ENCODE measurements at regions not wholly inside any gene's neighbourhood (a gene's known extent, or its start where the extent isn't known, plus 50 kb on each side); places are given as distances from the start of the nearest gene placed in this dataset.

GRCh38 chr13:65063753-65064152 is 2166.4 kb downstream of the PCDH9 start (continued):
- TF ChIP-seq ZNF274 (IDR thresholded peaks at IDR 0.05; ENCODE audit: low read depth, low read length) (no peak), SP1 (IDR thresholded peaks at IDR 0.05; ENCODE audit: low read depth) (no peak), ELF1 (IDR thresholded peaks at IDR 0.05; ENCODE audit: borderline replicate concordance, low read depth) (no peak), FOSL1 (IDR thresholded peaks at IDR 0.05; ENCODE audit: low read depth) (no peak), POLR2A (IDR thresholded peaks at IDR 0.05; ENCODE audit: borderline replicate concordance, extremely low read depth, insufficient read depth, insufficient read length) (no peak), CBX3 (IDR thresholded peaks at IDR 0.05; ENCODE audit: low read depth) (no peak), JUND (IDR thresholded peaks at IDR 0.05) (no peak)

DNA sequence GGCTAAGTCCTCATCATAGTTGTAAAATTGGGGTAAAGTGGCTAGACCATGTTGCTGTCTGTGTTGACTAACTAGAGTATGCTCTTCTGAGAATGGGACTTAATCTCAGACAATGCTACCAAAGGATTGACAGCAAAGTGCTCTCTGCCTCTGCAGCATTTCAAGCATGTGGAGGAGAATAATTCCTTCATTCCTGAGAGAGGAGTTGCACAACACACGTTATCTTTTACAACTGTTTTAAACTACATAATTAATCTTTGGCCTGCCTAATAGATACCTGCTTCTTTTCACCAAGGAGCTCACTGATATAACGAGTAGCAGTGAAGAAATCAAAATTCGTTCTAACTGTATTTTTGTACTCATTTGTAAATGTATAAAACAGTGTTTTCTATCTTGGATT is 2172.2 kb downstream of the PCDH9 start:
- no peak overlapping the region for H3K27ac ChIP-seq (ENCODE audit: low read depth, low read length)
- no peaks in the 10 kb centered on the region for H3K27me3 ChIP-seq (ENCODE audit: insufficient read depth, low read length)
- no peaks in the 10 kb centered on the region for H3K36me3 ChIP-seq (ENCODE audit: control insufficient read depth in 1 of 2, insufficient read depth in 2 of 2, low read length in 2 of 2)
- DNase-seq (ENCODE audit: low read depth, low spot score) = no peak
- ChIA-PET RAD21 (ENCODE audit: low non-redundant PET in 1 of 2, low total read pairs in 2 of 2, uncharacterized antibody in 2 of 2, unreplicated experiment in 2 of 2) (no interaction called here), CTCF (no interaction called here), POLR2A (no interaction called here)
- no peak overlapping the region for H3K4me2 ChIP-seq (ENCODE audit: low read length)
- no peaks in the 10 kb centered on the region for H4K20me1 ChIP-seq (ENCODE audit: insufficient read depth)
- intact Hi-C loops (cut with micrococcal nuclease) = no loop called here
- no peaks in the 10 kb centered on the region for H3K9me3 ChIP-seq (ENCODE audit: control insufficient read depth in 1 of 2, insufficient read depth in 1 of 2, low read depth in 1 of 2, low read length in 2 of 2)
- BruUV-seq (replicated peaks) = no TSS peak
- H3K4me3 ChIP-seq (replicated peaks in 1 of 2; ENCODE audit: low read depth in 1 of 2, low read length in 2 of 2) = no peak overlapping the region
- no peaks in the 10 kb centered on the region for H3K79me2 ChIP-seq (ENCODE audit: insufficient read depth, low read length)
- no peak overlapping the region for H3K9ac ChIP-seq (ENCODE audit: low read length)
- H3K4me1 ChIP-seq (ENCODE audit: control insufficient read depth in 1 of 2, insufficient read depth in 2 of 2, low read length in 2 of 2) = no peaks in the 10 kb centered on the region
- ATAC-seq = no peak
- H3K9me2 ChIP-seq (ENCODE audit: insufficient read depth) = no peaks in the 10 kb centered on the region
- TF ChIP-seq SRF (IDR thresholded peaks at IDR 0.05; ENCODE audit: low read depth) (no peak), MAX (IDR thresholded peaks at IDR 0.05) (no peak), ZNF274 (IDR thresholded peaks at IDR 0.05; ENCODE audit: low read depth, low read length) (no peak)
- TF ChIP-seq, protein P1, sequence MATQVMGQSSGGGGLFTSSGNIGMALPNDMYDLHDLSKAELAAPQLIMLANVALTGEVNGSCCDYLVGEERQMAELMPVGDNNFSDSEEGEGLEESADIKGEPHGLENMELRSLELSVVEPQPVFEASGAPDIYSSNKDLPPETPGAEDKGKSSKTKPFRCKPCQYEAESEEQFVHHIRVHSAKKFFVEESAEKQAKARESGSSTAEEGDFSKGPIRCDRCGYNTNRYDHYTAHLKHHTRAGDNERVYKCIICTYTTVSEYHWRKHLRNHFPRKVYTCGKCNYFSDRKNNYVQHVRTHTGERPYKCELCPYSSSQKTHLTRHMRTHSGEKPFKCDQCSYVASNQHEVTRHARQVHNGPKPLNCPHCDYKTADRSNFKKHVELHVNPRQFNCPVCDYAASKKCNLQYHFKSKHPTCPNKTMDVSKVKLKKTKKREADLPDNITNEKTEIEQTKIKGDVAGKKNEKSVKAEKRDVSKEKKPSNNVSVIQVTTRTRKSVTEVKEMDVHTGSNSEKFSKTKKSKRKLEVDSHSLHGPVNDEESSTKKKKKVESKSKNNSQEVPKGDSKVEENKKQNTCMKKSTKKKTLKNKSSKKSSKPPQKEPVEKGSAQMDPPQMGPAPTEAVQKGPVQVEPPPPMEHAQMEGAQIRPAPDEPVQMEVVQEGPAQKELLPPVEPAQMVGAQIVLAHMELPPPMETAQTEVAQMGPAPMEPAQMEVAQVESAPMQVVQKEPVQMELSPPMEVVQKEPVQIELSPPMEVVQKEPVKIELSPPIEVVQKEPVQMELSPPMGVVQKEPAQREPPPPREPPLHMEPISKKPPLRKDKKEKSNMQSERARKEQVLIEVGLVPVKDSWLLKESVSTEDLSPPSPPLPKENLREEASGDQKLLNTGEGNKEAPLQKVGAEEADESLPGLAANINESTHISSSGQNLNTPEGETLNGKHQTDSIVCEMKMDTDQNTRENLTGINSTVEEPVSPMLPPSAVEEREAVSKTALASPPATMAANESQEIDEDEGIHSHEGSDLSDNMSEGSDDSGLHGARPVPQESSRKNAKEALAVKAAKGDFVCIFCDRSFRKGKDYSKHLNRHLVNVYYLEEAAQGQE (IDR thresholded peaks at IDR 0.05; ENCODE audit: low read depth) = no peak
- no peak overlapping the region for H2AFZ ChIP-seq (ENCODE audit: low read depth, low read length, poor library complexity, severe bottlenecking)

Measured in HCT116 (cell line).